H1 (cell line): ENCODE measurements at regions not wholly inside any gene's neighbourhood (a gene's known extent, or its start where the extent isn't known, plus 50 kb on each side); places are given as distances from the start of the nearest gene placed in this dataset.

Experiments used
- CTCF ChIA-PET: fragments of 300-600 bp; sonication (Branson Sonifier 250); formaldehyde crosslinking; loops from one replicate; lab custom pipeline; 2021; ENCODE audit not compliant: partially characterized antibody; lab: Charles Lee
- POLR2A ChIA-PET: fragments of 300-600 bp; sonication (Branson Sonifier 250); formaldehyde crosslinking; loops from one replicate; lab custom pipeline; 2021; ENCODE audit warnings: inconsistent platforms; ENCODE audit not compliant: partially characterized antibody; lab: Charles Lee
- DNase-seq, 2 experiments: peaks; one replicate each; pipeline versions ENCODE4 v3.0.0 to v3.0.0-alpha.2; 2010 to 2022; ENCODE audit warnings: low spot score in 2 of 2, low read depth in 1 of 2, mixed read lengths in 1 of 2
- FAIRE-seq: peaks from 2 replicates; lab custom pipeline; 2011; peaks lifted over from hg19 to GRCh38; lab: Jason Lieb, UNC
- H2AFZ ChIP-seq: 2 replicates; pipeline ENCODE4 v1.8.1; 2012; ENCODE audit warnings: low read length, inconsistent platforms
- H2AK5ac ChIP-seq: 2 replicates; pipeline ENCODE4 v1.6.1; 2013; ENCODE audit warnings: low read depth, low read length
- H2BK120ac ChIP-seq: replicated peaks from 2 replicates; pipeline ENCODE3; 2013; ENCODE audit warnings: low read depth, low read length, inconsistent platforms
- H2BK12ac ChIP-seq: 2 replicates; pipeline ENCODE4 v1.6.1; 2013; ENCODE audit warnings: low read depth, low read length
- H2BK15ac ChIP-seq: 2 replicates; pipeline ENCODE4 v1.6.1; 2013; ENCODE audit warnings: low read length
- H2BK20ac ChIP-seq: 2 replicates; pipeline ENCODE4 v1.6.1; 2013; ENCODE audit warnings: low read length
- H2BK5ac ChIP-seq: 2 replicates; pipeline ENCODE4 v1.6.1; 2013; ENCODE audit warnings: low read depth, low read length
- H3K14ac ChIP-seq: 2 replicates; pipeline ENCODE4 v1.6.1; 2013; ENCODE audit warnings: inconsistent platforms; ENCODE audit not compliant: insufficient read length
- H3K18ac ChIP-seq: 2 replicates; pipeline ENCODE4 v1.6.1; 2013; ENCODE audit warnings: low read length; ENCODE audit errors: extremely low read depth
- H3K23ac ChIP-seq: 2 replicates; pipeline ENCODE4 v1.6.1; 2013; ENCODE audit warnings: inconsistent platforms; ENCODE audit not compliant: insufficient read length
- H3K23me2 ChIP-seq: 2 replicates; pipeline ENCODE4 v1.6.1; 2013; ENCODE audit warnings: low read depth, low read length
- H3K27ac ChIP-seq: 2 replicates; pipeline ENCODE4 v1.6.1; 2011; ENCODE audit warnings: low read depth, low read length, inconsistent platforms
- H3K27me3 ChIP-seq, 4 experiments: replicated peaks in 1 of 4; 1 replicate in 1 of 4; 2 replicates in 3 of 4; pipeline versions ENCODE4 v1.6.1 to v1.8.1; 2011 to 2013; ENCODE audit warnings: low read length in 3 of 4, mild to moderate bottlenecking in 3 of 4, inconsistent platforms in 2 of 4, mixed read lengths in 2 of 4, moderate library complexity in 1 of 4; ENCODE audit not compliant: control insufficient read depth in 3 of 4, insufficient read depth in 3 of 4; ENCODE audit errors: extremely low read depth in 1 of 4
- H3K36me3 ChIP-seq, 4 experiments: 2 replicates each; pipeline versions ENCODE4 v1.6.1 to v1.8.1; 2011 to 2013; ENCODE audit warnings: mild to moderate bottlenecking in 4 of 4, low read length in 3 of 4, moderate library complexity in 2 of 4, control low read depth in 1 of 4, inconsistent platforms in 1 of 4; ENCODE audit not compliant: insufficient read depth in 4 of 4, control insufficient read depth in 2 of 4
- H3K4ac ChIP-seq: replicated peaks from 2 replicates; pipeline ENCODE3; 2013; ENCODE audit warnings: low read length, low read depth, mixed read lengths, inconsistent platforms; ENCODE audit not compliant: insufficient read length
- H3K4me1 ChIP-seq, 4 experiments: replicated peaks in 1 of 4; 1 replicate in 1 of 4; 2 replicates in 3 of 4; pipeline versions ENCODE4 v1.6.1 to v1.8.1; 2011 to 2013; ENCODE audit warnings: low read length in 3 of 4, inconsistent platforms in 2 of 4, mixed read lengths in 1 of 4; ENCODE audit not compliant: insufficient read depth in 4 of 4, control insufficient read depth in 3 of 4
- H3K4me2 ChIP-seq, 2 experiments: 2 replicates each; pipeline versions ENCODE4 v1.6.1 to v1.8.1; 2011 to 2013; ENCODE audit warnings: low read depth in 2 of 2, low read length in 2 of 2, control low read depth in 1 of 2, inconsistent platforms in 1 of 2, mild to moderate bottlenecking in 1 of 2; ENCODE audit not compliant: insufficient read depth in 1 of 2
- H3K4me3 ChIP-seq, 4 experiments: fragments of 200-600, 300-600 bp in 1 of 4; sonication (generic), shearing (Covaris generic), sonication (Bioruptor Twin) in 1 of 4; 2 replicates each; pipeline versions ENCODE4 v1.5.1 to v1.8.1; 2011 to 2016; ENCODE audit warnings: low read length in 4 of 4, low read depth in 3 of 4, control low read depth in 2 of 4, inconsistent platforms in 2 of 4, mild to moderate bottlenecking in 2 of 4, mixed read lengths in 1 of 4, moderate library complexity in 1 of 4; ENCODE audit not compliant: insufficient read depth in 2 of 4; ENCODE audit errors: extremely low read depth in 1 of 4
- H3K56ac ChIP-seq: replicated peaks from 2 replicates; pipeline ENCODE3; 2013; ENCODE audit warnings: low read depth, mild to moderate bottlenecking, mixed read lengths, low read length, inconsistent platforms; ENCODE audit not compliant: insufficient read length
- H3K79me1 ChIP-seq: 2 replicates; pipeline ENCODE4 v1.6.1; 2013; ENCODE audit warnings: low read depth, low read length, control low read depth
- H3K79me2 ChIP-seq, 2 experiments: 2 replicates each; pipeline versions ENCODE4 v1.6.1 to v1.8.1; 2012 to 2013; ENCODE audit warnings: low read length in 2 of 2, mild to moderate bottlenecking in 2 of 2, inconsistent platforms in 1 of 2; ENCODE audit not compliant: insufficient read depth in 2 of 2, control insufficient read depth in 1 of 2
- H3K9ac ChIP-seq, 4 experiments: replicated peaks in 1 of 4; 1 replicate in 1 of 4; 2 replicates in 3 of 4; pipeline versions ENCODE4 v1.6.1 to v1.8.1; 2011 to 2013; ENCODE audit warnings: low read depth in 3 of 4, low read length in 3 of 4, control low read depth in 2 of 4, mild to moderate bottlenecking in 2 of 4, moderate library complexity in 2 of 4, inconsistent platforms in 1 of 4; ENCODE audit errors: extremely low read depth in 1 of 4
- H3K9me3 ChIP-seq, 2 experiments: 2 replicates each; pipeline versions ENCODE4 v1.6.1 to v1.8.1; 2012 to 2013; ENCODE audit warnings: mild to moderate bottlenecking in 2 of 2, moderate library complexity in 2 of 2, control low read depth in 1 of 2, inconsistent platforms in 1 of 2, low read depth in 1 of 2, low read length in 1 of 2, mixed read lengths in 1 of 2; ENCODE audit not compliant: insufficient read depth in 2 of 2
- H4K20me1 ChIP-seq, 2 experiments: replicated peaks in 1 of 2; 2 replicates each; pipeline versions ENCODE3 to v1.8.1; 2011 to 2013; ENCODE audit warnings: inconsistent platforms in 2 of 2, low read length in 2 of 2, mild to moderate bottlenecking in 1 of 2; ENCODE audit not compliant: insufficient read depth in 2 of 2, control insufficient read depth in 1 of 2
- H4K5ac ChIP-seq: 2 replicates; pipeline ENCODE4 v1.6.1; 2013; ENCODE audit warnings: low read length, low read depth, mixed read lengths, inconsistent platforms; ENCODE audit not compliant: insufficient read length
- H4K8ac ChIP-seq: 2 replicates; pipeline ENCODE4 v1.8.0; 2013; ENCODE audit warnings: mild to moderate bottlenecking, moderate library complexity, low read length, inconsistent platforms; ENCODE audit not compliant: insufficient read depth; ENCODE audit errors: extremely low read depth
- H4K91ac ChIP-seq: replicated peaks from 2 replicates; pipeline ENCODE3; 2013; ENCODE audit warnings: low read length, mixed read lengths, inconsistent platforms; ENCODE audit not compliant: insufficient read length
- CHD1 ChIP-seq: IDR thresholded peaks from 2 replicates; pipeline ENCODE4 v1.6.1; 2012; ENCODE audit warnings: low read depth, low read length, improper control_type of control experiment
- CREB1 ChIP-seq: IDR thresholded peaks from 2 replicates; pipeline ENCODE4 v1.6.1; 2012; ENCODE audit warnings: inconsistent platforms
- CTCF ChIP-seq, 3 experiments: IDR thresholded peaks; 1 replicate in 2 of 3; 2 replicates in 1 of 3; pipeline versions ENCODE4 v1.5.1 to v1.6.1; 2011; ENCODE audit warnings: low read length in 3 of 3, mild to moderate bottlenecking in 3 of 3, inconsistent platforms in 2 of 3, low read depth in 1 of 3, moderate library complexity in 1 of 3; ENCODE audit not compliant: insufficient read depth in 1 of 3; ENCODE audit errors: control extremely low read depth in 1 of 3
- MAX ChIP-seq: IDR thresholded peaks from 2 replicates; pipeline ENCODE4 v1.6.1; 2012; ENCODE audit warnings: inconsistent platforms
- POLR2AphosphoS5 ChIP-seq: IDR thresholded peaks from 2 replicates; pipeline ENCODE4 v1.6.1; 2011; ENCODE audit warnings: low read depth, low read length
- RAD21 ChIP-seq, 2 experiments: IDR thresholded peaks in 1 of 2; conservative IDR thresholded peaks in 1 of 2; 2 replicates each; pipeline ENCODE4 v1.6.1; 2011; ENCODE audit warnings: low read depth in 2 of 2, low read length in 2 of 2, improper control_type of control experiment in 1 of 2, inconsistent platforms in 1 of 2, mild to moderate bottlenecking in 1 of 2, moderate library complexity in 1 of 2
- SUZ12 ChIP-seq: fragments of 200-600 bp; sonication (generic); IDR thresholded peaks from 2 replicates; pipeline ENCODE4 v1.6.1; 2012; ENCODE audit warnings: mild to moderate bottlenecking, inconsistent platforms, low read length, moderate library complexity, mixed read lengths
- WGBS, 2 experiments: shearing (Covaris generic) in 1 of 2; methylation state at CpG; one replicate each; pipeline versions ENCODE4 v1.1.6 to v1.1.7; 2013 to 2015; ENCODE audit warnings: low lambda C conversion rate in 2 of 2, mixed read lengths in 2 of 2, inconsistent platforms in 1 of 2, low coverage in 1 of 2, missing lambda C conversion rate in 1 of 2; ENCODE audit not compliant: insufficient replicate concordance in 2 of 2, insufficient coverage in 1 of 2, insufficient read length in 1 of 2; ENCODE audit errors: extremely low coverage in 1 of 2, missing lambda C conversion rate in 1 of 2; 5-methylcytosine and 5-hydroxymethylcytosine counted together

GRCh38 chr3:153072856-153073255 lies 89.2 kb upstream of the RAP2B start:
- Histone ChIP-seq H2BK5ac (no peak overlapping the region), H2BK20ac (no peak overlapping the region), H3K9me3 (no peaks in the 10 kb centered on the region), H2BK12ac (no peak overlapping the region), H3K79me1 (no peaks in the 10 kb centered on the region), H3K4me1 (no peaks in the 10 kb centered on the region), H2AK5ac (no peak overlapping the region), H2BK120ac (no peak overlapping the region), H4K8ac (no peak overlapping the region), H3K36me3 (no peaks in the 10 kb centered on the region), H3K18ac (no peak overlapping the region), H4K5ac (no peak overlapping the region), H3K79me2 (no peaks in the 10 kb centered on the region), H3K56ac (no peak overlapping the region), H3K23me2 (no peaks in the 10 kb centered on the region), H3K27me3 (no peaks in the 10 kb centered on the region), H3K27ac (no peak overlapping the region), H3K23ac (no peak overlapping the region), H3K9ac (no peak overlapping the region), H3K4me2 (no peak overlapping the region), H2BK15ac (no peak overlapping the region), H4K20me1 (no peaks in the 10 kb centered on the region), H3K4me3 (no peak overlapping the region), H2AFZ (no peak overlapping the region), H3K4ac (no peak overlapping the region), H3K14ac (no peak overlapping the region), H4K91ac (no peak overlapping the region)
- DNase-seq (no peak), FAIRE-seq (no peak)
- 97% methylated on average over 5 of the region's 5 CpGs; no CpG with 5 or more reads in 1 of the 2 experiments for WGBS, 2 experiments
- ChIA-PET CTCF (no interaction called here), POLR2A (no interaction called here)
- no peak for TF ChIP-seq RAD21 (IDR thresholded peaks at IDR 0.05 in 1 of 2, conservative IDR thresholded peaks at IDR 0.05 in 1 of 2; ENCODE audit: low read depth in 2 of 2, low read length in 2 of 2)
- no peak for TF ChIP-seq SUZ12
- TF ChIP-seq MAX: no peak
- no peak for TF ChIP-seq CREB1
- TF ChIP-seq POLR2AphosphoS5: no peak
- no peak for TF ChIP-seq CTCF (IDR thresholded peaks at IDR 0.05; ENCODE audit: control extremely low read depth in 1 of 3, insufficient read depth in 1 of 3, low read depth in 1 of 3, low read length in 3 of 3)
- TF ChIP-seq CHD1: no peak
